GM21717 (cell line): ENCODE measurements at regions not wholly inside any gene's neighbourhood (a gene's known extent, or its start where the extent isn't known, plus 50 kb on each side); places are given as distances from the start of the nearest gene placed in this dataset.
"Not testable (repeated sequence)": the region's sequence is repeated elsewhere in the genome, so short reads cannot be mapped to it uniquely, and the experiment has no call there.

Source experiments
- ATAC-seq: cut with Tn5 transposase; IDR thresholded peaks from one replicate; pipeline ENCODE4 v1.9.1; 2021; ENCODE audit warnings: mild to moderate bottlenecking, moderate library complexity; ENCODE audit not compliant: unreplicated experiment

DNA sequence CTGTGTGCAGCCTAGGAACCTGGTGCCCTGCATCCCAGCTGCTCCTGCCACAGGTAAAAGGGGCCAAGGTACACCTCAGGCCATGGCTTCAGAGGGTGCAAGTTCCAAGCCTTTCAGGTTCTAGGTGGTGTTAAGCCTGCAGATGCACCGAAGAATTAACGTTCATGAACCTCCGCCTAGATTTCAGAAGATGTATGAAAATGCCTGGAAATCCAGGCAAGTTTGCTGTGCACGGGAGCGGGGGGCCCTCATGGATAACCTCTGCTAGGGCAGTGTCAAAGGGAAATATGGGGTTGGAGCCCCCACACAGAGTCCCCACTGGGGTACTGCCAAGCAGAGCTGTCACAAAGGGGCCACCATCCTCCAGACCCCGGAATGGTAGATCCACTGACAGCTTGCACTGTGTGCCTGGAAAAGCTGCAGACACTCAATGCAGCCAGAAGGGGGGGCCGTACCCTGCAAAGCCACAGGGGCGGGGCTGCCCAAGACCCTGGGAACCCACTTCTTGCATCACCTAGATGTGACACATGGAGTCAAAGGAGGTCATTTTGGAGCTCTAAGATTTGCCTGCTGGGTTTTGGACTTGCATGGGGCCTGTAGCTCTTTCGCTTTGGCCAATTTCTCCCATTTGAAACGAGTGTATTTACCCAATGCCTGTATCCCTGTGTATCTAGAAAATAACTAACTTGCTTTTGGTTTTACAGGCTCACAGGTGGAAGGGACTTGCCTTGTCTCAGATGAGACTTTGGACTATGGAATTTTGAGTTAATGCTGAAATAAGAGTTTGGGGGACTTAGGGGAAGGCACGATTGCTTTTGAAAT lies 145.2 kb upstream of the C1QTNF3 start:
- ATAC-seq: not testable (repeated sequence)

DNA sequence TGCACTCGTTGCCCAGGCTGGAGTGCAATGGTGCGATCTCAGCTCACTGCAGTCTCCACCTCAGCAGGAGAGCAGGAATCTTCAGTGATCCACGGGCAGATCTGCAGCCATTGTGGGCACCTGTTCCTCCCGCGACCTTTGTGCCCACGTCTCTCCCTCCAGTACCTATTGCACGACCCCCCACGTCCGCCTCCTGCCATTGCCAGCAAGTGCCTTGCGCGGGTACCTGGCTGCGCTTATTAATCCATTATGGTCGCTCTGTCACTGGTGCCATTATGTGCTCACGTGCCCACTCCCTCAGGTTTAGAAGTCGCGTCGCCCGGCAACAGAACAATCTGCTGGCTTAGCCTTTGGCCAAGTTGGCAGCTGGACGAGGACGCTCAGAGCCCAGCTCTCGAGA lies 146.2 kb upstream of the C1QTNF3 start:
- ATAC-seq: not testable (repeated sequence)

DNA sequence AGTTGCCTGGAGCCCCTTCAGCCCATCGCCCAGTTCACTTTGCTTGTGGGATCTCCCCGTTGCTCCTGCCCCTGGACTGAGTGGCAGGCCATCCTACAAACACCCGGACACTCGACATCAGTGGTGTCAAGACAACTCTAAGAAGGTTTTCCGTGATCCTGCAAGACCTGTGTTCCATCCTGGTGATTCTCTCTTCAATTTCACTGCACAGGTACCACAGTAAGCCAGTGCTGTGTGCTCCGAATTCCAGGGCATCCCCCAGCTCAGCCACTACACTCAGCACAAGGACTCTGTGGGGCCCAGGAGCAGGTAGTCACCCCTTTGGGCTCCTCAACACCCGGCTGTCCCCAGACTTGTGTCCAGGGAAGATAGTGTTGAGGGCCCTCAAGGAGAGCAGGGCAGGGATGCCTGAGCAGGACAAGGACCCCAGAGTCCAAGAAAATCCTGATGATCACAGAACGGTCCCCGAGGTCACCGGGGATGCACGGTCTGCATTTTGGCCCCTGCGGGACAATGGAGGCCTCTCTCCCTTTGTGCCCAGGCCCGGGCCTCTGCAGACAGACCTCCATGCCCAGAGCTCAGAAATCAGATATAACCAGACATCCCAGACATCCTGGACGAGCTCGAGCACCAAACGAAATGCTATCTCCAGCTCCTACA lies 146.9 kb upstream of the C1QTNF3 start:
- not testable (repeated sequence) for ATAC-seq

DNA sequence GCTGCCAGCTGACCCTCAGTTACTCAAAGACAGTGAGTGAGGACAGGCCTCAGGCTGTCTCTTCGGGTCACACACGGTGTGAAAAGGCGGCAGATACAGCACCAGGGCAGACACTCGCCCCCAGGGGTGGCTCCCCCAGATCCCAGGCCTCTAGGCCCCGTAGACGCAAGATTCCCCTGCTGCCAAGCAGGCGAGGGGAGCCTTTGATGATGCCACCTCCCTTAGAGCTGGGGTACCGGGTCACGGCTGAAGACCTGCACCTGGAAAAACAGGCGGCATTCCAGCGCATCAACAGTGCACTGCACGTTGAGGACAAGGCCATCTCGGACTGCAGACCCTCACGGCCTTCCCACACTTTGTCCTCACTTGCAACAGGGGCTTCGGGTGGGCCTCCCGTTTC lies 147.5 kb upstream of the C1QTNF3 start:
- not testable (repeated sequence) for ATAC-seq

DNA sequence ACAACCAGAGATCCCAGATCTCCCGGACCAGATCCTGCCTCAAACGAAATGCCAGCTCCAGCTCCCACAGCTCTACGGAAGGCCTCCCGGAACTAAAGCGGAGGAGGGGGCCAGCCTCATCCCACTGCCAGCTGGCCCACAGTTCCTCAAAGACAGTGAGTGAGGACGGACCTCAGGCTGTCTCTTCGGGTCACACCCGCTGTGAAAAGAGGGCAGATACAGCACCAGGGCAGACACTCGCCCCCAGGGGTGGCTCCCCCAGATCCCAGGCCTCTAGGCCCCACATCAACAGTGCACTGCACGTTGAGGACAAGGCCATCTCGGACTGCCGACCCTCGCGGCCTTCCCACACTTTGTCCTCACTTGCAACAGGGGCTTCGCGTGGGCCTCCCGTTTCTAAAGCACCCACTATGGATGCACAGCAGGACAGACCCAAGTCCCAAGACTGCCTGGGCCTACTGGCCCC lies 148.3 kb upstream of the C1QTNF3 start:
- ATAC-seq: not testable (repeated sequence)

DNA sequence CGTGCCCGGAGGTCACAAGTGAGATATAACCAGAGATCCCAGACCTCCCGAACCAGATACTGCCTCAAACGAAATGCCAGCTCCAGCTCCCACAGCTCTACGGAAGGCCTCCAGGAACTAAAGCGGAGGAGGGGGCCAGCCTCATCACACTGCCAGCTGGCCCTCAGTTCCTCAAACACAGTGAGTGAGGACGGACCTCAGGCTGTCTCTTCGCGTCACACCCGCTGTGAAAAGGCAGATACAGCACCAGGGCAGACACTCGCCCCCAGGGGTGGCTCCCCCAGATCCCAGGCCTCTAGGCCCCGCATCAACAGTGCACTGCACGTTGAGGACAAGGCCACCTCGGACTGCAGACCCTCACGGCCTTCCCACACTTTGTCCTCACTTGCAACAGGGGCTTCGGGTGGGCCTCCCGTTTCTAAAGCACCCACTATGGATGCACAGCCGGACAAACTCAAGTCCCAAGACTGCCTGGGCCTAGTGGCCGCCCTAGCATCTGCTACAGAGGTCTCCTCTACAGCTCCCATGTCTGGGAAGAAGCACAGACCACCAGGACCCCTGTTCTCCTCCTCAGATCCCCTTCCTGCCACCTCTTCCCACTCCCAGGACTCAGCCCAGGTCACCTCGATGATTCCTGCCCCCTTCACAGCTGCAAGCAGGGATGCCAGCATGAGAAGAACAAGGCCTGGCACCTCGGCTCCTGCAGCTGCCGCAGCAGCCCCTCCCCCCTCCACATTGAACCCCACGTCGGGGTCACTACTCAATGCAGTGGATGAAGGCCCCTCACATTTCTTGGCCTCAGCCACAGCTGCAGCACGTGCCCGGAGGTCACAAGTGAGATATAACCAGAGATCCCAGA lies 149.3 kb upstream of the C1QTNF3 start:
- ATAC-seq: not testable (repeated sequence)

DNA sequence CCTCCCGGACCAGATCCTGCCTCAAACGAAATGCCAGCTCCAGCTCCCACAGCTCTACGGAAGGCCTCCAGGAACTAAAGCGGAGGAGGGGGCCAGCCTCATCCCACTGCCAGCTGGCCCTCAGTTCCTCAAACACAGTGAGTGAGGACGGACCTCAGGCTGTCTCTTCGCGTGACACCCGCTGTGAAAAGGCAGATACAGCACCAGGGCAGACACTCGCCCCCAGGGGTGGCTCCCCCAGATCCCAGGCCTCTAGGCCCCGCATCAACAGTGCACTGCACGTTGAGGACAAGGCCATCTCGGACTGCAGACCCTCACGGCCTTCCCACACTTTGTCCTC lies 149.9 kb upstream of the C1QTNF3 start:
- ATAC-seq: not testable (repeated sequence)

DNA sequence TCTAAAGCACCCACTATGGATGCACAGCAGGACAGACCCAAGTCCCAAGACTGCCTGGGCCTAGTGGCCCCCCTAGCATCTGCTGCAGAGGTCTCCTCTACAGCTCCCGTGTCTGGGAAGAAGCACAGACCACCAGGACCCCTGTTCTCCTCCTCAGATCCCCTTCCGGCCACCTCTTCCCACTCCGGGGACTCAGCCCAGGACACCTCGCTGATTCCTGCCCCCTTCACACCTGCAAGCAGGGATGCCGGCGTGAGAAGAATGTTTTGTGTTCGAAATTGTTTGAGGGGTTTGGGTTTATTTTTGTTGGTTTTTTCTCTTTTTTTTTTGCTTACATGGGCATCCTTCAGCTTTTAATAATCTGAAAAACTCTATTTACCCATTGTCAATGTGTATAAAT lies 150.3 kb upstream of the C1QTNF3 start:
- not testable (repeated sequence) for ATAC-seq

DNA sequence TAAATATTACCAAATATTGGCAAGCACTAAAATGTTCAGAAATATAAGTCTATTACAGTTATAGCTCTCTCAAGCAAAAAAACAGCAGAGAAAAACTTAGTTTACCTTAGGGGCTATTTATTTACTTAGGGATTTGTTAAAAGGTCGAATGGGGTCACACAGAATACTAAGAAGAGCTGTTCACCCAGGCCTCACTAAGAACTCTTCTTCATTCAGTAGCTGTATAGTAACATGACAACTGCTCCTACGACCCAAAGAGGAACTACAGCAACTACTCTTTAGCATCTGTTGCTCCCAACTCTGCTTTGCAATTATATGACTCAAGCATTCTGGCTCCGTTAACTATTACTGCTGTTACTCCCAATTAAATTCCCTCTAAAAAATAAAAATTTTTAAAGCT lies 150.8 kb upstream of the C1QTNF3 start:
- not testable (repeated sequence) for ATAC-seq

DNA sequence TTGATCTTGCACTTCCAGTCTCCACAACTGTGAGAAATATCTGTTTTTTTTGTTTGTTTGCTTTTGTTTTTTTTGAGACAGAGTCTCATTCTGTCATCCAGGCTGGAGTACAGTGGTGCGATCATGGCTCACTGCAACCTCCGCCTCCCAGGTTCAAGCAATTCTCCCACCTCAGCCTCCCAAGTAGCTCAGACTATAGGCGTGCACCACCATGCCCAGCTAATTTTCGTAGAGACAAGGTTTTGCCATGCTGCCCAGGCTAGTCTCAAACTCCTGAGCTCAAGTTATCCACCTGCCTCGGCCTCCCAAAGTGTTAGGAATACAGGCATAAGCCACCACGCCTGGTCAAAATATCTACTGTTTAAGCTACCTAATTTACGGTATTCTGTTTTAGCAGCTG lies 153.1 kb upstream of the C1QTNF3 start:
- not testable (repeated sequence) for ATAC-seq

DNA sequence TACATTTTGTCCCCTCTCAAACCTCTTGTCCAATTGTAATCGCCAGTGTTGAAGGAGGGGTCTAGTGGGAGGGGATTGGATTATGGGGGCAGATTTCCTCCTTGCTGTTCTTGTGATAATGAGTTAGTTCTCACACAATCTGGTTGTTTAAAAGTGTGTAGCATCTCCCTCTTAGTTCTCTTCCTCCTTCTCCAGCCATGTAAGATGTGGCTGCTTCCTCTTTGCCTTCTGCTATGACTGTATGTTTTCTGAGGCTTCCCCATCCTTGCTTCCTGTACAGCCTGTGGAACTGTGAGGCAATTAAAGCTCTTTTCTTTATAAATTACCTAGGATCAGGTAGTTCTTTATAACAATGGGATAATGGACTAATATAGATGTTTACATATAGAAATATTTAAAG lies 162.3 kb upstream of the C1QTNF3 start:
- ATAC-seq: not testable (repeated sequence)

DNA sequence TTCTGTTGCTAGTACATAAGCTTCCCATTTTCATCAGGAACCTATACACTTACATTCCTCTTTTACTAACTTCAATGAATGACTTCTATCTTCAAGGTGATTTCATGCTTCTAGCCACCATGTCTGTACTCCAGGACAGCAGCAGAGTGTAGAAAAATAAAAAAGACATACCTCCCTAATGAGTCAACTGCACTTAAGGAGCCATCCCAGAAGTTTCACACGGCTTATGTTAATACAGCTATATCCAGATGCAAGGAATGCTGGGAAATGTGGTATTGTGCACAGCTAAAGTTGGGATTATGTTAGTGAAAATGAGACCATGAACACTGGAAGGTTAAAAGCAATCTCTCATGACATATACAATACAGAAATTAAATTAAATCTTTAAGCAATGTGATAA lies 174.4 kb upstream of the C1QTNF3 start:
- ATAC-seq: not testable (repeated sequence)

DNA sequence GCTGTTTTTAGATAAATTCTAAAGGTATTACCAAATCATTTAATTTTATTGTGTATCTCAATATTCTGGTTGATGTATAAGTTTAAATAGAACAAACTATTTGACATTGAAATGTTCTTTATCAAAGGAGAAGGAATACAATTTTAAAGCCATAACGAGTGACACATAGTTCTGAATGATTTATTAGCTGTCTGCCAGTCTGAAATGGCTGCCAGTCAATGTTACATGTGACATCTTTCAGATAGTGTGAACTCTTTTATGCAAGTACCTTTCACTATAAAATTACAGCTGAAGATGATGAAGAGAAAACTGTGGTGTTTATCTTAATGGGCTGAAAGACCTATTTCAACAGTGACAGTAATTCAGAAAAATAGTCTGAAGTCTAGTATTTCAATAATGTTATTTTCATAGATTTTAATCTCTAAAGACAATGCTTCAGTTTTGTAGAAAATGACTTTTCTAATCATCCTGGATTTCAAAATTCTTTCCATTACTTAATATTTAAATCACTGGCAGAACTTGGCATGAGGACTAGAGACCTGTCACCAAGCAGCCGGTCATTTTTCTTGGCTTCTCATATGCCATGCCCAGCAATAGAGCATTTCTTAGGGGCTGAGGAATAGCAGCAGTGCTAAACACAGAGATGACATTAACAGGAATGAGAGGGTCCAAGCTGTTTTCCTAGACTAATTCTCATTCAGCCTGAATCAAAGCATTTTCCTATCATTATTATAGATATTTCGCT lies 178.5 kb upstream of the C1QTNF3 start:
- not testable (repeated sequence) for ATAC-seq

DNA sequence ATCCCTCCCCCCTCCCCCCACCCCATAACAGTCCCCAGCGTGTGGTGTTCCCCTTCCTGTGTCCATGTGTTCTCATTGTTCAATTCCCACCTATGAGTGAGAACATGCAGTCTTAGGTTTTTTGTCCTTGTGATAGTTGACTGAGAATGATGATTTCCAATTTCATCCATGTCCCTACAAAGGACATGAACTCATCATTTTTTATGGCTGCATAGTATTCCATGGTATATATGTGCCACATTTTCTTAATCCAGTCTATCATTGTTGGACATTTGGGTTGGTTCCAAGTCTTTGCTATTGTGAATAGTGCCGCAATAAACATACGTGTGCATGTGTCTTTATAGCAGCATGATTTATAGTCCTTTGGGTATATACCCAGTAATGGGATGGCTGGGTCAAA lies 180.1 kb upstream of the C1QTNF3 start:
- not testable (repeated sequence) for ATAC-seq

DNA sequence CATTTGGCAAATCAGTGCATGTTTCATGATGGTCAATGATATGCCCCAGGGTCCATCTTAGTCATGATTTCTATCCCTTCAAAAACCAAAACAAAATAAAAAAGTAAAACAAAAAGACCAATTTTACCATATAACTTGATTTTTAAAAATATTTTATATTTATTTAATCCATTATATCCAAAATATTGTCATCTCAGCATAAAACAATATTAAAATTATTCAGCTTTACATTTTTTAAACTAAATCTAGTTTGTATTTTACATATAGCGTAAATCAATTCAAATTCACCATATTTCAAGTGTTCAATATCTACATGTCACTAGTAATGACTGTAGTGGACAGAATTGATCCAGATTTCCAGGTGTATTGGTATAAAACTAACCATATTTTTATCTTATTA lies 187.4 kb upstream of the C1QTNF3 start:
- ATAC-seq: not testable (repeated sequence)

DNA sequence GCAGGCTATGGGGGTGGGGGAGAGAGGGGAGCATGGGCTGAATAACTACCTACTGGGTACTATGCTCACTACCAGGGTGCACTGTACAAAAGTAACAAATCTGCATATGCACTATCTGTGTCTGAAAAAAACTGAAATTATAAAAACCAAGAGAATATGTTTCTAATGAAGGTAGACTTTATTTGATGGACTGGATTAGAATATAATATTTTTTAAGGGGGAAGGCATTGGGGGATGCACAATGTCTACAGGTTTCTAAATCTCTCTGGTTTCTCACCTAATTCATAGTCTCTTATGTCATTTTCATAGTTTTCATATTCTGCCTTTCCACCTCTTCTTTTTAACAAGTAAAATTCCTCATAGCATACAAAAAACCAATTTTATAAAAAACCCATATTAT lies 200.8 kb upstream of the C1QTNF3 start:
- ATAC-seq: not testable (repeated sequence)

DNA sequence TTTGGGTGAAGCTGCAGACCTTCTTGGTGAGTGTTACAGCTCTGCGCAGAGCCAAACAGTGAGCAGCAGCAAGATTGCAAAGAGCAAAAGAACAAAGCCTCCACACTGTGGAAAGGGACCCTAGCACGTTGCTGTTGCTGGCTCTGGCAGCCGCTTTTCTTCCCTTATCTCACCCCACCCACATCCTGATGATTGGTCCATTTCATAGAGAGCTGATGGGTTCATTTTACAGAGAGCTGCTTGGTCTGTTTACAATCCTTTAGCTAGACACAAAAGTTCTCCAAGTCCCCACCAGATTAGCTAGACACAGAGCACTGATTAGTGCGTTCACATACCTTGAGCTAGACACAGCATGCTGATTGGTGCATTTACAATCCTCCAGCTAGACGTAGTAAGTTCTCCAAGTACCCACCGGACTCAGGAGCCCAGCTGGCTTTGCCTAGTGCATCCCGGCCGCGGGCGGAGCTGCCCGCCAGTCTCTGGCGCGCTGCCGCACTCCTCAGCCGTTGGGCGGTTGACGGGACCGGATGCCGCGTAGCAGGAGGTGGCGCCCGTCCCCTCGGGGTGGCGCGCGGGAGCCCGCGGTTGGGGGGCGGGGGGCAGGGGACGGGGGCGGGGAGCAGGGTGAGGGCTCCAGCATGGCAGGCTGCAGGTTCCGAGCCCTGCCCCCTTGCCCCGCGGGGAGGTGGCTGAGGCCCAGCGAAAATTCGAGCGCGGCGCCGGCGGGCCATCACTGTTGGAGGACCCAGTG lies 201.4 kb upstream of the C1QTNF3 start:
- not testable (repeated sequence) for ATAC-seq

DNA sequence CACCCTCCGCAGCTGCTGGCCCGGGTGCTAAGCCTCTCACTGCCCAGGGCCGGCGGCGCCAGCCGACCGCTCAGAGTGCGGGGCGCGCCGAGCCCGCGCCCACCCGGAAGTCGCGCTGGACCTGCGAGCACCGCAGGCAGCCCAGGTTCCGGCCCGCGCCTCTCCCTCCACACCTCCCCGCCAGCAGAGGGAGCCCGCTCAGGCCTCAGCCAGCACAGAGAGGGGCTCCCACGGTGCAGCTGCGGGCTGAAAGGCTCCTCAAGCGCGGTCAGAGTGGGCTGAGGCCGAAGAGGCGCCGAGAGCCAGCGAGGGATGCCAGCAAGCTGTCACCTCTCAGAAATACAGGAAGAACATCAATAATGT lies 202.0 kb upstream of the C1QTNF3 start:
- not testable (repeated sequence) for ATAC-seq

DNA sequence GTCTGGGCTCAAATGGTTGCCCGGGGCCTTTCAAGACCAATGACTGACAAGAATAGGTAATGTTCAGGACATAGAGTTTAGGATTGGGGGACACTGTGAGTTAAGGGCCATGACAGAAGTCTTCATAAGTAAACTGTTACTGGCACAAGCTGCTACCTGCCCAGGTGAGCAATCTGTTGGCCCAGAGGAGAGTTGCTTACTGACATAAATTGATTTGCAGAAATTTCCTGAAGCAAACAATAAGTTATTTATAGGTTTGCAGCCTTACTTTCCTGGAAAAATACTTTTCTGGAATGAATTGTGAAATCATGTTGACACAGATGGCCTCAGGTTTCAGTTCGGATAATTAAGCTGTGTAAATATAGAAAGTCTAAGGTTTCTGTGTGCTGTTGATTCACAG lies 202.8 kb upstream of the C1QTNF3 start:
- ATAC-seq: not testable (repeated sequence)

DNA sequence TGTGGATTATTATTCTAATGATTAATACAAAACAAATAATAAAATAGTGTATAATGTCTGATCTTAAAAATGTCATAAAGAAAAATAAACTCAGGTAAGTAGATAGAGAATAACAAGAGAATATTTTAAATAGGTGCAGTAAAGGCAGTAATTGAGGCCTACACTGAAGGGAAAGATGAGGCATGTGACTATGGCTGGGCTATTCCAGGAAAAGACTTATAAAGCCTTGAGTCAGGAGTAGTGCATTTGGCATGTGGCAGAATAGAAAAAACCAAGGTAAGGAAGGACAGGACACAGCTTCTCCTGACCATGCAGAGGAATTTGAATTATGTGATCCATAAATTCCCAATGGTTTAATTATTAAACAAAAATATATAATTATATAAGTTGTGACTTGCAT lies 215.6 kb upstream of the C1QTNF3 start:
- not testable (repeated sequence) for ATAC-seq
